H1 (cell line): ENCODE measurements at regions not wholly inside any gene's neighbourhood (a gene's known extent, or its start where the extent isn't known, plus 50 kb on each side); places are given as distances from the start of the nearest gene placed in this dataset.

Experiments
- TF ChIP-seq, protein P1 (sequence below): fragments of 300-600 bp; sonication (generic); IDR thresholded peaks from 2 replicates; pipeline ENCODE4 v1.7.1; 2012; ENCODE audit warnings: low read length, moderate library complexity, mild to moderate bottlenecking, inconsistent platforms; ENCODE audit not compliant: insufficient replicate concordance

- TF ChIP-seq, protein P1, sequence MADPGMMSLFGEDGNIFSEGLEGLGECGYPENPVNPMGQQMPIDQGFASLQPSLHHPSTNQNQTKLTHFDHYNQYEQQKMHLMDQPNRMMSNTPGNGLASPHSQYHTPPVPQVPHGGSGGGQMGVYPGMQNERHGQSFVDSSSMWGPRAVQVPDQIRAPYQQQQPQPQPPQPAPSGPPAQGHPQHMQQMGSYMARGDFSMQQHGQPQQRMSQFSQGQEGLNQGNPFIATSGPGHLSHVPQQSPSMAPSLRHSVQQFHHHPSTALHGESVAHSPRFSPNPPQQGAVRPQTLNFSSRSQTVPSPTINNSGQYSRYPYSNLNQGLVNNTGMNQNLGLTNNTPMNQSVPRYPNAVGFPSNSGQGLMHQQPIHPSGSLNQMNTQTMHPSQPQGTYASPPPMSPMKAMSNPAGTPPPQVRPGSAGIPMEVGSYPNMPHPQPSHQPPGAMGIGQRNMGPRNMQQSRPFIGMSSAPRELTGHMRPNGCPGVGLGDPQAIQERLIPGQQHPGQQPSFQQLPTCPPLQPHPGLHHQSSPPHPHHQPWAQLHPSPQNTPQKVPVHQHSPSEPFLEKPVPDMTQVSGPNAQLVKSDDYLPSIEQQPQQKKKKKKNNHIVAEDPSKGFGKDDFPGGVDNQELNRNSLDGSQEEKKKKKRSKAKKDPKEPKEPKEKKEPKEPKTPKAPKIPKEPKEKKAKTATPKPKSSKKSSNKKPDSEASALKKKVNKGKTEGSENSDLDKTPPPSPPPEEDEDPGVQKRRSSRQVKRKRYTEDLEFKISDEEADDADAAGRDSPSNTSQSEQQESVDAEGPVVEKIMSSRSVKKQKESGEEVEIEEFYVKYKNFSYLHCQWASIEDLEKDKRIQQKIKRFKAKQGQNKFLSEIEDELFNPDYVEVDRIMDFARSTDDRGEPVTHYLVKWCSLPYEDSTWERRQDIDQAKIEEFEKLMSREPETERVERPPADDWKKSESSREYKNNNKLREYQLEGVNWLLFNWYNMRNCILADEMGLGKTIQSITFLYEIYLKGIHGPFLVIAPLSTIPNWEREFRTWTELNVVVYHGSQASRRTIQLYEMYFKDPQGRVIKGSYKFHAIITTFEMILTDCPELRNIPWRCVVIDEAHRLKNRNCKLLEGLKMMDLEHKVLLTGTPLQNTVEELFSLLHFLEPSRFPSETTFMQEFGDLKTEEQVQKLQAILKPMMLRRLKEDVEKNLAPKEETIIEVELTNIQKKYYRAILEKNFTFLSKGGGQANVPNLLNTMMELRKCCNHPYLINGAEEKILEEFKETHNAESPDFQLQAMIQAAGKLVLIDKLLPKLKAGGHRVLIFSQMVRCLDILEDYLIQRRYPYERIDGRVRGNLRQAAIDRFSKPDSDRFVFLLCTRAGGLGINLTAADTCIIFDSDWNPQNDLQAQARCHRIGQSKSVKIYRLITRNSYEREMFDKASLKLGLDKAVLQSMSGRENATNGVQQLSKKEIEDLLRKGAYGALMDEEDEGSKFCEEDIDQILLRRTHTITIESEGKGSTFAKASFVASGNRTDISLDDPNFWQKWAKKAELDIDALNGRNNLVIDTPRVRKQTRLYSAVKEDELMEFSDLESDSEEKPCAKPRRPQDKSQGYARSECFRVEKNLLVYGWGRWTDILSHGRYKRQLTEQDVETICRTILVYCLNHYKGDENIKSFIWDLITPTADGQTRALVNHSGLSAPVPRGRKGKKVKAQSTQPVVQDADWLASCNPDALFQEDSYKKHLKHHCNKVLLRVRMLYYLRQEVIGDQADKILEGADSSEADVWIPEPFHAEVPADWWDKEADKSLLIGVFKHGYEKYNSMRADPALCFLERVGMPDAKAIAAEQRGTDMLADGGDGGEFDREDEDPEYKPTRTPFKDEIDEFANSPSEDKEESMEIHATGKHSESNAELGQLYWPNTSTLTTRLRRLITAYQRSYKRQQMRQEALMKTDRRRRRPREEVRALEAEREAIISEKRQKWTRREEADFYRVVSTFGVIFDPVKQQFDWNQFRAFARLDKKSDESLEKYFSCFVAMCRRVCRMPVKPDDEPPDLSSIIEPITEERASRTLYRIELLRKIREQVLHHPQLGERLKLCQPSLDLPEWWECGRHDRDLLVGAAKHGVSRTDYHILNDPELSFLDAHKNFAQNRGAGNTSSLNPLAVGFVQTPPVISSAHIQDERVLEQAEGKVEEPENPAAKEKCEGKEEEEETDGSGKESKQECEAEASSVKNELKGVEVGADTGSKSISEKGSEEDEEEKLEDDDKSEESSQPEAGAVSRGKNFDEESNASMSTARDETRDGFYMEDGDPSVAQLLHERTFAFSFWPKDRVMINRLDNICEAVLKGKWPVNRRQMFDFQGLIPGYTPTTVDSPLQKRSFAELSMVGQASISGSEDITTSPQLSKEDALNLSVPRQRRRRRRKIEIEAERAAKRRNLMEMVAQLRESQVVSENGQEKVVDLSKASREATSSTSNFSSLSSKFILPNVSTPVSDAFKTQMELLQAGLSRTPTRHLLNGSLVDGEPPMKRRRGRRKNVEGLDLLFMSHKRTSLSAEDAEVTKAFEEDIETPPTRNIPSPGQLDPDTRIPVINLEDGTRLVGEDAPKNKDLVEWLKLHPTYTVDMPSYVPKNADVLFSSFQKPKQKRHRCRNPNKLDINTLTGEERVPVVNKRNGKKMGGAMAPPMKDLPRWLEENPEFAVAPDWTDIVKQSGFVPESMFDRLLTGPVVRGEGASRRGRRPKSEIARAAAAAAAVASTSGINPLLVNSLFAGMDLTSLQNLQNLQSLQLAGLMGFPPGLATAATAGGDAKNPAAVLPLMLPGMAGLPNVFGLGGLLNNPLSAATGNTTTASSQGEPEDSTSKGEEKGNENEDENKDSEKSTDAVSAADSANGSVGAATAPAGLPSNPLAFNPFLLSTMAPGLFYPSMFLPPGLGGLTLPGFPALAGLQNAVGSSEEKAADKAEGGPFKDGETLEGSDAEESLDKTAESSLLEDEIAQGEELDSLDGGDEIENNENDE, result no peak
Measured at GRCh38 chr4:180811556-180811955, 1431.6 kb upstream of the TENM3 start (continued).
